ENCODE measurements at regions not wholly inside any gene's neighbourhood (a gene's known extent, or its start where the extent isn't known, plus 50 kb on each side); places are given as distances from the start of the nearest gene placed in this dataset. TPM values are rescaled to one million over a fixed set of nuclear protein-coding genes. Genes with fewer than 3 reads are reported as not detected.

- Histone ChIP-seq H3K9me3 (ENCODE audit: low read depth) (no peaks in the 10 kb centered on the region), H3K4me1 (no peaks in the 10 kb centered on the region), H3K36me3 (no peaks in the 10 kb centered on the region), H4K20me1 (ENCODE audit: low read depth) (no peaks in the 10 kb centered on the region), H3K4me3 (no peak overlapping the region), H3F3A (ENCODE audit: low read depth) (no peaks in the 10 kb centered on the region), H3K27ac (no peak overlapping the region), H3K9ac (no peak overlapping the region), H2AFZ (replicated peaks) (no peak overlapping the region), H3K27me3 (peaks cover 100% of the 10 kb centered on the region), H3K79me2 (ENCODE audit: low read depth) (no peaks in the 10 kb centered on the region), H3K4me2 (no peak overlapping the region)
- H3K27ac Mint-ChIP-seq = no peak overlapping the region
- no peak overlapping the region for H3K4me3 Mint-ChIP-seq
- H3K4me1 Mint-ChIP-seq = peaks cover 2% of the 10 kb centered on the region
- peaks cover 3% of the 10 kb centered on the region for H3K9me3 Mint-ChIP-seq
- peaks cover 6% of the 10 kb centered on the region for H3K27me3 Mint-ChIP-seq (ENCODE audit: insufficient read depth, low read depth)
- no peaks in the 10 kb centered on the region for H3K36me3 Mint-ChIP-seq
- no peak for DNase-seq (ENCODE audit: low spot score)
- TF ChIP-seq EZH2phosphoT487 (IDR thresholded peaks at IDR 0.05) = no peak
- no peak for TF ChIP-seq CTCF (IDR thresholded peaks at IDR 0.05)
Observed at GRCh38 chr22:22432479-22432878, 76.1 kb downstream of the ZNF280B start.

DNA sequence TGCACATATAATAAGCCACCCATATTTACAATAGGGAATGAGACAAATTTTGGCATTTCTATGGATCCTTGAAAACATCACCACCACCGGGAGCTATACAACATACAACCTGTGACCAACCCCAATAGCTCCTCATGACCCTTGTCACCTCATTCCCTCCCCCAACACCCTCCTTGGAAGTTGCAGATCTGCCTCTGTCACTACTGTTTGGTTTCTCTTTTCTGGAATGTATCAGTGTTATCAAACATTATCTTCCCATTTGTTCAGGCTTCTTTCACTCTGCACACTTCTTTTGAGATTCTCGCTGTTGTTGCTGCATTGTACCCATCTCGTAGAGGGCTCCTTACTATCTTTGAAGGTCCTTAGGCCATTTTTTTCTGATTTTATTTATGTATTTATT, 75.6 kb downstream of the ZNF280B start:
- no peaks in the 10 kb centered on the region for H3K79me2 ChIP-seq (ENCODE audit: low read depth)
- H3K9me3 Mint-ChIP-seq = peaks cover 3% of the 10 kb centered on the region
- H3K4me1 Mint-ChIP-seq = no peaks in the 10 kb centered on the region
- no peak overlapping the region for H3K9ac ChIP-seq
- TF ChIP-seq CTCF (IDR thresholded peaks at IDR 0.05) = no peak
- TF ChIP-seq EZH2phosphoT487 (IDR thresholded peaks at IDR 0.05) = no peak
- TF ChIP-seq EZH2 (IDR thresholded peaks at IDR 0.05) = no peak
- H3F3A ChIP-seq (ENCODE audit: low read depth) = no peaks in the 10 kb centered on the region
- no peak overlapping the region for H3K4me2 ChIP-seq
- H3K27ac ChIP-seq = no peak overlapping the region
- no peaks in the 10 kb centered on the region for H3K4me1 ChIP-seq
- H3K9me3 ChIP-seq (ENCODE audit: low read depth) = no peaks in the 10 kb centered on the region
- peaks cover 7% of the 10 kb centered on the region for H3K27me3 Mint-ChIP-seq (ENCODE audit: insufficient read depth, low read depth)
- peaks cover 100% of the 10 kb centered on the region for H3K27me3 ChIP-seq
- no peak overlapping the region for H3K27ac Mint-ChIP-seq
- no peaks in the 10 kb centered on the region for H4K20me1 ChIP-seq (ENCODE audit: low read depth)
- no peaks in the 10 kb centered on the region for H3K36me3 Mint-ChIP-seq
- DNase-seq (ENCODE audit: low spot score) = no peak
- H2AFZ ChIP-seq (replicated peaks) = no peak overlapping the region
- H3K4me3 Mint-ChIP-seq = no peak overlapping the region
- no peak overlapping the region for H3K4me3 ChIP-seq
- no peaks in the 10 kb centered on the region for H3K36me3 ChIP-seq

GRCh38 chr22:22433770-22434169, 74.8 kb downstream of the ZNF280B start:
- H2AFZ ChIP-seq (replicated peaks) = no peak overlapping the region
- no peak for DNase-seq (ENCODE audit: low spot score)
- H3F3A ChIP-seq (ENCODE audit: low read depth) = no peaks in the 10 kb centered on the region
- Mint-ChIP-seq H3K4me3 (no peak overlapping the region), H3K27ac (no peak overlapping the region), H3K27me3 (ENCODE audit: insufficient read depth, low read depth) (peaks cover 7% of the 10 kb centered on the region), H3K36me3 (no peaks in the 10 kb centered on the region), H3K4me1 (no peaks in the 10 kb centered on the region), H3K9me3 (peaks cover 3% of the 10 kb centered on the region)
- H3K27me3 ChIP-seq = peaks cover 100% of the 10 kb centered on the region
- no peak overlapping the region for H3K4me2 ChIP-seq
- no peaks in the 10 kb centered on the region for H3K9me3 ChIP-seq (ENCODE audit: low read depth)
- H3K27ac ChIP-seq = no peak overlapping the region
- no peak for TF ChIP-seq EZH2 (IDR thresholded peaks at IDR 0.05)
- no peak for TF ChIP-seq EZH2phosphoT487 (IDR thresholded peaks at IDR 0.05)
- TF ChIP-seq CTCF (IDR thresholded peaks at IDR 0.05) = no peak
- no peak overlapping the region for H3K4me3 ChIP-seq
- no peaks in the 10 kb centered on the region for H3K36me3 ChIP-seq
- no peaks in the 10 kb centered on the region for H4K20me1 ChIP-seq (ENCODE audit: low read depth)
- H3K79me2 ChIP-seq (ENCODE audit: low read depth) = no peaks in the 10 kb centered on the region
- H3K9ac ChIP-seq = no peak overlapping the region
- H3K4me1 ChIP-seq = no peaks in the 10 kb centered on the region

Small RNAs in the stretch of these regions (small RNA-seq; reads per million reads assigned to genes)
- gene AC245291.3 (not detected), gene IGLVVII-41-1 (not detected)

Data from neural progenitor cell (in vitro differentiated cells).